ENCODE measurements at regions not wholly inside any gene's neighbourhood (a gene's known extent, or its start where the extent isn't known, plus 50 kb on each side); places are given as distances from the start of the nearest gene placed in this dataset.
"Not testable (repeated sequence)": the region's sequence is repeated elsewhere in the genome, so short reads cannot be mapped to it uniquely, and the experiment has no call there.

GRCh38 chr1:157199421-157199755, 61.2 kb upstream of the ETV3 start:
- no peak overlapping the region for H3K4me3 Mint-ChIP-seq
- no peak for TF ChIP-seq CTCF (IDR thresholded peaks at IDR 0.05)
- intact Hi-C loops (cut with micrococcal nuclease) = loop anchor here (10.0 kb wide), 1 partner anchor 175 kb away; no protein-coding TSS in a partner anchor
- Histone ChIP-seq H3K27me3 (ENCODE audit: control insufficient read depth, insufficient read depth, low read length) (no peaks in the 10 kb centered on the region), H3K27ac (ENCODE audit: low read length) (no peak overlapping the region), H3K9me3 (ENCODE audit: control insufficient read depth, insufficient read depth, low read length) (no peaks in the 10 kb centered on the region), H3K4me3 (ENCODE audit: low read length) (no peak overlapping the region), H3K4me1 (ENCODE audit: control insufficient read depth, insufficient read depth, low read length) (no peaks in the 10 kb centered on the region), H3K36me3 (ENCODE audit: control insufficient read depth, insufficient read depth, low read length) (no peaks in the 10 kb centered on the region)
- H3K27me3 Mint-ChIP-seq (ENCODE audit: low read depth in 2 of 2) = peaks cover 16 to 37% of the 10 kb centered on the region in 2 donors
- H3K9me3 Mint-ChIP-seq = no peaks in the 10 kb centered on the region
- no peaks in the 10 kb centered on the region for H3K36me3 Mint-ChIP-seq
- 80% methylated on average over 3 of the region's 3 CpGs for WGBS (ENCODE audit: insufficient coverage)
- DNase-seq (no peak), ATAC-seq (no peak)
- H3K4me1 Mint-ChIP-seq = peaks cover 0 to 7% of the 10 kb centered on the region in 2 donors
- no peak overlapping the region for H3K27ac Mint-ChIP-seq

GRCh38 chr1:157198619-157199420, 60.6 kb upstream of the ETV3 start:
- Mint-ChIP-seq H3K27ac (no peak overlapping the region), H3K9me3 (no peaks in the 10 kb centered on the region), H3K4me3 (no peak overlapping the region), H3K4me1 (peaks cover 2 to 8% of the 10 kb centered on the region in 2 donors), H3K27me3 (ENCODE audit: low read depth in 2 of 2) (peaks cover 21 to 40% of the 10 kb centered on the region in 2 donors), H3K36me3 (no peaks in the 10 kb centered on the region)
- intact Hi-C loops (cut with micrococcal nuclease) = loop anchor here (10.0 kb wide), 1 partner anchor 176 kb away; no protein-coding TSS in a partner anchor
- Histone ChIP-seq H3K4me1 (ENCODE audit: control insufficient read depth, insufficient read depth, low read length) (no peaks in the 10 kb centered on the region), H3K27me3 (ENCODE audit: control insufficient read depth, insufficient read depth, low read length) (no peaks in the 10 kb centered on the region), H3K9me3 (ENCODE audit: control insufficient read depth, insufficient read depth, low read length) (no peaks in the 10 kb centered on the region), H3K4me3 (ENCODE audit: low read length) (no peak overlapping the region), H3K27ac (ENCODE audit: low read length) (no peak overlapping the region), H3K36me3 (ENCODE audit: control insufficient read depth, insufficient read depth, low read length) (no peaks in the 10 kb centered on the region)
- no peak for DNase-seq
- no peak for TF ChIP-seq CTCF (IDR thresholded peaks at IDR 0.05)
- ATAC-seq = no peak
- WGBS (ENCODE audit: insufficient coverage) = 90% methylated on average over 7 of the region's 8 CpGs

- no peak for TF ChIP-seq CTCF (IDR thresholded peaks at IDR 0.05)
- peaks cover 5 to 13% of the 10 kb centered on the region in 2 donors for H3K4me1 Mint-ChIP-seq
- ATAC-seq (no peak), DNase-seq (no peak)
- no peak overlapping the region for H3K27ac ChIP-seq (ENCODE audit: low read length)
- H3K27me3 Mint-ChIP-seq (ENCODE audit: low read depth in 2 of 2) = peaks cover 27 to 40% of the 10 kb centered on the region in 2 donors
- no peaks in the 10 kb centered on the region for H3K27me3 ChIP-seq (ENCODE audit: control insufficient read depth, insufficient read depth, low read length)
- WGBS (ENCODE audit: insufficient coverage) = 89% methylated on average over 7 of the region's 7 CpGs
- no peak overlapping the region for H3K4me3 ChIP-seq (ENCODE audit: low read length)
- H3K27ac Mint-ChIP-seq = no peak overlapping the region
- no peaks in the 10 kb centered on the region for H3K36me3 ChIP-seq (ENCODE audit: control insufficient read depth, insufficient read depth, low read length)
- no peaks in the 10 kb centered on the region for H3K9me3 ChIP-seq (ENCODE audit: control insufficient read depth, insufficient read depth, low read length)
- H3K4me1 ChIP-seq (ENCODE audit: control insufficient read depth, insufficient read depth, low read length) = no peaks in the 10 kb centered on the region
- no peaks in the 10 kb centered on the region for H3K36me3 Mint-ChIP-seq
- intact Hi-C loops (cut with micrococcal nuclease) = loop anchor here (10.0 kb wide), 1 partner anchor 177 kb away; no protein-coding TSS in a partner anchor
- H3K4me3 Mint-ChIP-seq = no peak overlapping the region
- no peaks in the 10 kb centered on the region for H3K9me3 Mint-ChIP-seq
Measured at GRCh38 chr1:157197906-157198435, 59.8 kb upstream of the ETV3 start.

- H3K27me3 ChIP-seq (ENCODE audit: control insufficient read depth, insufficient read depth, low read length); H3K27ac ChIP-seq (ENCODE audit: low read length); H3K36me3 ChIP-seq (ENCODE audit: control insufficient read depth, insufficient read depth, low read length); H3K27ac Mint-ChIP-seq; H3K4me1 ChIP-seq (ENCODE audit: control insufficient read depth, insufficient read depth, low read length); H3K4me3 Mint-ChIP-seq; H3K9me3 ChIP-seq (ENCODE audit: control insufficient read depth, insufficient read depth, low read length); H3K9me3 Mint-ChIP-seq; H3K36me3 Mint-ChIP-seq; H3K4me3 ChIP-seq (ENCODE audit: low read length); DNase-seq: not testable (repeated sequence)
- WGBS (ENCODE audit: insufficient coverage) = 25% methylated on average over 4 of the region's 11 CpGs
- H3K4me1 Mint-ChIP-seq = peaks cover 5 to 13% of the 10 kb centered on the region in 2 donors
- peaks cover 25 to 46% of the 10 kb centered on the region in 2 donors for H3K27me3 Mint-ChIP-seq (ENCODE audit: low read depth in 2 of 2)
- intact Hi-C loops (cut with micrococcal nuclease) = loop anchor here (10.0 kb wide), 1 partner anchor 178 kb away; no protein-coding TSS in a partner anchor
- peak in 2 of 3 donors; percentile 59 to 77 for ATAC-seq
Measured at GRCh38 chr1:157196670-157197456, 58.7 kb upstream of the ETV3 start.
